Breast epithelium (tissue), 4 donors: ENCODE measurements at regions not wholly inside any gene's neighbourhood (a gene's known extent, or its start where the extent isn't known, plus 50 kb on each side); places are given as distances from the start of the nearest gene placed in this dataset.

Source experiments
- DNase-seq, 2 donors: peaks; one replicate each; pipeline ENCODE4 v3.0.0-alpha.2; 2019; ENCODE audit warnings: low spot score in 2 of 2
- H3K27ac ChIP-seq, 2 donors: fragments of 200-600 bp; sonication (generic) in 1 of 2; one replicate each; pipeline ENCODE4 v1.5.1; 2016 to 2019; ENCODE audit warnings: mild to moderate bottlenecking in 1 of 2
- H3K27me3 ChIP-seq, 2 donors: fragments of 200-600 bp; sonication (generic) in 1 of 2; one replicate each; pipeline versions ENCODE4 v1.5.1 to v1.6.0; 2017 to 2019; ENCODE audit warnings: control low read depth in 1 of 2, mild to moderate bottlenecking in 1 of 2
- H3K36me3 ChIP-seq: fragments of 200-600 bp; one replicate; pipeline ENCODE4 v1.5.1; 2019
- H3K4me1 ChIP-seq, 2 donors: fragments of 200-600 bp; sonication (generic); one replicate each; pipeline ENCODE4 v1.5.1; 2016 to 2019; ENCODE audit warnings: control low read depth in 1 of 2
- H3K4me3 ChIP-seq, 3 donors: fragments of 200-600 bp; sonication (generic); 1 replicate in 2 of 3; 2 replicates in 1 of 3; pipeline ENCODE4 v1.5.1; 2016 to 2019; ENCODE audit warnings: mild to moderate bottlenecking in 3 of 3, moderate library complexity in 2 of 3
- H3K9me3 ChIP-seq, 2 donors: fragments of 200-600 bp; sonication (generic) in 1 of 2; one replicate each; pipeline ENCODE4 v1.5.1; 2016 to 2019; ENCODE audit warnings: control low read depth in 1 of 2
- POLR2A ChIP-seq: fragments of 450-650 bp; IDR thresholded peaks from one replicate; pipeline ENCODE4 v1.6.1; 2016; ENCODE audit warnings: antibody characterized with exemption, mild to moderate bottlenecking, moderate library complexity
- POLR2AphosphoS5 ChIP-seq, 3 donors: sonication (generic); formaldehyde crosslinking; IDR thresholded peaks; one replicate each; pipeline ENCODE4 v1.6.1; 2017; ENCODE audit warnings: antibody characterized with exemption in 3 of 3
- intact Hi-C: fragments of 100-400 bp; cut with DNase I; formaldehyde crosslinking; loops from one replicate; pipeline ENCODE4 v1.15.1; 2023; ENCODE audit warnings: low total_unique reads
- TF ChIP-seq, protein P1 (sequence below), 3 donors: fragments of 450-650 bp; IDR thresholded peaks; one replicate each; pipeline ENCODE4 v1.5.1; 2016 to 2017; ENCODE audit warnings: antibody characterized with exemption in 3 of 3, mild to moderate bottlenecking in 3 of 3, moderate library complexity in 3 of 3

DNA sequence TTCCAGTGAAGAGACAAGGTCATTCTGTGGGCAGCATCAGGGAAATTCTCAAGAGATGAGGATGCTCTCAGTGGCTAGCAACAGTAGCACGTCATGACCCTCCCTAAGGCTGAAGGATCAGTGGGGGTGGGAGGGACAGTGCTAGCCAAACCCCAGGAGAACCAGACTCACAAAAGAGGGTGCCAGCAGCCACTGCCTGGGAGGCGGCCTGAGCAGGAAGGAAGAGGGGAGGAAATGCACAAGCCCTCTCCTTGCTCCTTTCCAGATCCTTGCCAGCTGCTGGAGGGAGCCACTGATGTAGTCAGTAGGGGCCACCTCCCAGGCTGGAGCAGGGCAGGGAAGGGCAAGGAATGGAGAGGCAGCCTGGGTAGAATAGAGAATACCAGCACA is 302.7 kb downstream of the RPS24 start:
- intact Hi-C loops = no loop called here
- Histone ChIP-seq H3K27me3 (no peaks in the 10 kb centered on the region), H3K36me3 (no peaks in the 10 kb centered on the region), H3K27ac (no peak overlapping the region), H3K4me1 (peaks cover 0 to 7% of the 10 kb centered on the region in 2 donors), H3K4me3 (no peak overlapping the region), H3K9me3 (peaks cover 0 to 5% of the 10 kb centered on the region in 2 donors)
- TF ChIP-seq, protein P1, sequence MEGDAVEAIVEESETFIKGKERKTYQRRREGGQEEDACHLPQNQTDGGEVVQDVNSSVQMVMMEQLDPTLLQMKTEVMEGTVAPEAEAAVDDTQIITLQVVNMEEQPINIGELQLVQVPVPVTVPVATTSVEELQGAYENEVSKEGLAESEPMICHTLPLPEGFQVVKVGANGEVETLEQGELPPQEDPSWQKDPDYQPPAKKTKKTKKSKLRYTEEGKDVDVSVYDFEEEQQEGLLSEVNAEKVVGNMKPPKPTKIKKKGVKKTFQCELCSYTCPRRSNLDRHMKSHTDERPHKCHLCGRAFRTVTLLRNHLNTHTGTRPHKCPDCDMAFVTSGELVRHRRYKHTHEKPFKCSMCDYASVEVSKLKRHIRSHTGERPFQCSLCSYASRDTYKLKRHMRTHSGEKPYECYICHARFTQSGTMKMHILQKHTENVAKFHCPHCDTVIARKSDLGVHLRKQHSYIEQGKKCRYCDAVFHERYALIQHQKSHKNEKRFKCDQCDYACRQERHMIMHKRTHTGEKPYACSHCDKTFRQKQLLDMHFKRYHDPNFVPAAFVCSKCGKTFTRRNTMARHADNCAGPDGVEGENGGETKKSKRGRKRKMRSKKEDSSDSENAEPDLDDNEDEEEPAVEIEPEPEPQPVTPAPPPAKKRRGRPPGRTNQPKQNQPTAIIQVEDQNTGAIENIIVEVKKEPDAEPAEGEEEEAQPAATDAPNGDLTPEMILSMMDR (IDR thresholded peaks at IDR 0.05) = no peak
- no peak for TF ChIP-seq POLR2AphosphoS5 (IDR thresholded peaks at IDR 0.05)
- no peak for TF ChIP-seq POLR2A
- DNase-seq = peak in 1 of 2 donors; percentile 15

DNA sequence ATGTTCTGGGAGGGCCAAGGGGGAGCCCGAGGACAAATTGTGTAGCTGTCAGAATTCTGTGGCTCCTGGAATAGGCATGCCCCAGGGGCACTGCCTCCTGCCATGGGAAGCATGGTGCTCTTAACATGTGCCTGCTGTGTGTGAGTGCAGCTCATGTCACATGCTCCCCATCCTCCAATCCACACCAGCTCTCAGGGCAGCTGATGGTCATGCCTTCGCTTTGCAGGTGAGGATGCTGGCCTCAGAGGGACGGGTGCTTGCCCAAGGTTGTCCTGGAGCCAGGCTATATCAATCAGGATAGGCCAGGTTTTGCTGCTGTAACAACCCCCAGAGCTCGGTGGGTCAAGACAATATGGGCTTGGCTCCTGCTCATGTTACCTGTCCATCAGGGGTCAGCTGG is 303.4 kb downstream of the RPS24 start:
- Histone ChIP-seq H3K36me3 (no peaks in the 10 kb centered on the region), H3K9me3 (peaks cover 0 to 5% of the 10 kb centered on the region in 2 donors), H3K4me1 (peaks cover 0 to 7% of the 10 kb centered on the region in 2 donors), H3K27ac (no peak overlapping the region), H3K27me3 (no peaks in the 10 kb centered on the region), H3K4me3 (no peak overlapping the region)
- TF ChIP-seq POLR2A = no peak
- TF ChIP-seq POLR2AphosphoS5 (IDR thresholded peaks at IDR 0.05) = no peak
- TF ChIP-seq, protein P1 (IDR thresholded peaks at IDR 0.05) = no peak
- intact Hi-C loops = no loop called here
- DNase-seq = no peak

GRCh38 chr10:78337646-78338391 is 304.2 kb downstream of the RPS24 start:
- intact Hi-C loops = no loop called here
- Histone ChIP-seq H3K4me1 (peaks cover 0 to 7% of the 10 kb centered on the region in 2 donors), H3K36me3 (no peaks in the 10 kb centered on the region), H3K27ac (no peak overlapping the region), H3K9me3 (peaks cover 0 to 5% of the 10 kb centered on the region in 2 donors), H3K4me3 (no peak overlapping the region), H3K27me3 (no peaks in the 10 kb centered on the region)
- no peak for TF ChIP-seq POLR2AphosphoS5 (IDR thresholded peaks at IDR 0.05)
- TF ChIP-seq, protein P1 (IDR thresholded peaks at IDR 0.05) = no peak
- TF ChIP-seq POLR2A = no peak
- DNase-seq = peak in 1 of 2 donors; percentile 3

DNA sequence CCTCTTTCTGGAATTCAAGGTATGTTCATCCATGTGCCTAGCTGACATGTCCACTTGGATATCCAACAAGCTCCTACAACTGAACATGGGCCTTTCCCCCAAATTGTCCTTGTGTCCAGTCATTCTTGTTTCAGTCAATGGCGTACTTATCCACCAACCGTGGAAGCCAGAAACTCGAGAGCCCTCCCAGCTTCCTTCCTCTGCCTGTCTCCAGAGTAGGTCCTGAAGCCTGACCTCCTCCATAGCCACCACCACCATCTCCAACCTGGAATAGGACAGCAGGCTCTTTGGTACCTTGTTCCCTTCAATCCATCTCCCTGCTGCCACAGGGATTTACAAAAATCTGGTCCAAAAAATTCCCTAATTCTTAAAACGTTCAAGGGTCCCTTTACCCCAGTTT is 305.1 kb downstream of the RPS24 start:
- no peaks in the 10 kb centered on the region for H3K36me3 ChIP-seq
- intact Hi-C loops = no loop called here
- H3K4me3 ChIP-seq = no peak overlapping the region
- TF ChIP-seq POLR2AphosphoS5 (IDR thresholded peaks at IDR 0.05) (no peak), POLR2A (no peak)
- TF ChIP-seq, protein P1 (IDR thresholded peaks at IDR 0.05) = no peak
- H3K4me1 ChIP-seq = peaks cover 0 to 7% of the 10 kb centered on the region in 2 donors
- peaks cover 0 to 5% of the 10 kb centered on the region in 2 donors for H3K9me3 ChIP-seq
- no peaks in the 10 kb centered on the region for H3K27me3 ChIP-seq
- DNase-seq = peak in 1 of 2 donors; percentile 3
- no peak overlapping the region for H3K27ac ChIP-seq

DNA sequence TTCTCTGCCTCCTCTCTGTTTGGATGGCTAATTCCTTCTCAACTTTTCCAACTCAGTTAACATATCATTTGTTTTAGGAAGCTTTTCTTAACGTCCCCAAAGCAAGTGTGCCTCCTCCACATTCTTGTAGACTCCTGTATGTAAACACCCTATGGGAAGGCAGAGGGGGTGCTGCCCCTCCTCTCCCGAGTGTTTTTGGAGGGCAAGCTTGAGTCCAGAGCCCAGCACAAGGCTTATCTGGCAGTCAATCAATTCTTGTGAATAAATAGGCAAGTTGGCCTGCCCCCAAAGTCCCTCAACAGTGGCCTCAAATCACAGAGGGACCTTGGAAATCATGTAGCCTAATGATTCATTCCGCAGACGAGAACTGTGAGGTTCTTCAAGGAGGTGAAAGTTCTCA is 305.6 kb downstream of the RPS24 start:
- no peak overlapping the region for H3K27ac ChIP-seq
- H3K27me3 ChIP-seq = no peaks in the 10 kb centered on the region
- H3K9me3 ChIP-seq = peaks cover 0 to 2% of the 10 kb centered on the region in 2 donors
- peak in 1 of 2 donors; percentile 12 for DNase-seq
- TF ChIP-seq, protein P1 (IDR thresholded peaks at IDR 0.05) = no peak
- TF ChIP-seq POLR2AphosphoS5 (IDR thresholded peaks at IDR 0.05) = no peak
- H3K36me3 ChIP-seq = no peaks in the 10 kb centered on the region
- peaks cover 0 to 7% of the 10 kb centered on the region in 2 donors for H3K4me1 ChIP-seq
- intact Hi-C loops = no loop called here
- H3K4me3 ChIP-seq = no peak overlapping the region
